Epidermal melanocyte (primary cell): ENCODE measurements at regions not wholly inside any gene's neighbourhood (a gene's known extent, or its start where the extent isn't known, plus 50 kb on each side); places are given as distances from the start of the nearest gene placed in this dataset.

Experiments
- DNase-seq: peaks from one replicate; pipeline ENCODE4 v3.0.0; 2011; ENCODE audit warnings: low spot score; ENCODE audit not compliant: insufficient read length

- DNase-seq: no peak
Measured at GRCh38 chr13:34523406-34523805, 418.7 kb upstream of the NBEA start.

- no peak for DNase-seq
Measured at GRCh38 chr13:34533941-34534340, 408.1 kb upstream of the NBEA start.

- no peak for DNase-seq
Measured at GRCh38 chr13:34542321-34542720, 399.7 kb upstream of the NBEA start.

GRCh38 chr13:34543836-34544235, 398.2 kb upstream of the NBEA start:
- DNase-seq: no peak

- DNase-seq: no peak
Measured at GRCh38 chr13:34545461-34545860, 396.6 kb upstream of the NBEA start.

GRCh38 chr13:34546344-34547250, 395.5 kb upstream of the NBEA start:
- no peak for DNase-seq

GRCh38 chr13:34547929-34548328, 394.1 kb upstream of the NBEA start:
- no peak for DNase-seq

GRCh38 chr13:34553376-34553775, 388.7 kb upstream of the NBEA start:
- no peak for DNase-seq

- peak; percentile 72 for DNase-seq
Measured at GRCh38 chr13:34555988-34556387, 386.1 kb upstream of the NBEA start.

- DNase-seq: no peak
Measured at GRCh38 chr13:34561033-34561432, 381.0 kb upstream of the NBEA start.

GRCh38 chr13:34567597-34567996, 374.5 kb upstream of the NBEA start:
- DNase-seq: no peak

- DNase-seq: no peak
Measured at GRCh38 chr13:34570698-34571353, 371.2 kb upstream of the NBEA start.

- no peak for DNase-seq
Measured at GRCh38 chr13:34571716-34572115, 370.4 kb upstream of the NBEA start.

- no peak for DNase-seq
Measured at GRCh38 chr13:34577051-34577450, 365.0 kb upstream of the NBEA start.

GRCh38 chr13:34578471-34578870, 363.6 kb upstream of the NBEA start:
- DNase-seq: no peak

- no peak for DNase-seq
Measured at GRCh38 chr13:34578917-34579316, 363.2 kb upstream of the NBEA start.

GRCh38 chr13:34583181-34583580, 358.9 kb upstream of the NBEA start:
- no peak for DNase-seq

- DNase-seq: no peak
Measured at GRCh38 chr13:34587576-34587975, 354.5 kb upstream of the NBEA start.

- DNase-seq: no peak
Measured at GRCh38 chr13:34588362-34588761, 353.7 kb upstream of the NBEA start.

GRCh38 chr13:34589581-34589980, 352.5 kb upstream of the NBEA start:
- no peak for DNase-seq

GRCh38 chr13:34591129-34591528, 350.9 kb upstream of the NBEA start:
- DNase-seq: no peak

GRCh38 chr13:34591900-34592529, 350.1 kb upstream of the NBEA start:
- DNase-seq: no peak
